ENCODE measurements at regions not wholly inside any gene's neighbourhood (a gene's known extent, or its start where the extent isn't known, plus 50 kb on each side); places are given as distances from the start of the nearest gene placed in this dataset.

GRCh38 chr7:16193631-16194030 is 227.7 kb downstream of the CRPPA start:
- H3K27ac Mint-ChIP-seq, result no peak overlapping the region
- H3K4me1 Mint-ChIP-seq, result no peaks in the 10 kb centered on the region
- no peaks in the 10 kb centered on the region for H3K9me3 Mint-ChIP-seq
- no peaks in the 10 kb centered on the region for H3K27me3 Mint-ChIP-seq
- H3K4me3 Mint-ChIP-seq, result no peak overlapping the region
- no peak for DNase-seq
- H3K36me3 Mint-ChIP-seq, result no peaks in the 10 kb centered on the region

GRCh38 chr7:16189026-16189715 is 232.2 kb downstream of the CRPPA start:
- H3K4me1 Mint-ChIP-seq, result no peaks in the 10 kb centered on the region
- no peaks in the 10 kb centered on the region for H3K36me3 Mint-ChIP-seq
- no peak overlapping the region for H3K4me3 Mint-ChIP-seq
- peaks cover 3% of the 10 kb centered on the region for H3K9me3 Mint-ChIP-seq
- H3K27ac Mint-ChIP-seq, result no peak overlapping the region
- DNase-seq, result no peak
- no peaks in the 10 kb centered on the region for H3K27me3 Mint-ChIP-seq

GRCh38 chr7:16187131-16187530 is 234.2 kb downstream of the CRPPA start:
- H3K9me3 Mint-ChIP-seq, result peaks cover 3% of the 10 kb centered on the region
- DNase-seq, result no peak
- no peak overlapping the region for H3K4me3 Mint-ChIP-seq
- no peak overlapping the region for H3K27ac Mint-ChIP-seq
- H3K36me3 Mint-ChIP-seq, result no peaks in the 10 kb centered on the region
- H3K4me1 Mint-ChIP-seq, result no peaks in the 10 kb centered on the region
- H3K27me3 Mint-ChIP-seq, result no peaks in the 10 kb centered on the region

- H3K27me3 Mint-ChIP-seq, result no peaks in the 10 kb centered on the region
- no peak overlapping the region for H3K27ac Mint-ChIP-seq
- no peaks in the 10 kb centered on the region for H3K9me3 Mint-ChIP-seq
- no peaks in the 10 kb centered on the region for H3K4me1 Mint-ChIP-seq
- H3K4me3 Mint-ChIP-seq, result no peak overlapping the region
- no peaks in the 10 kb centered on the region for H3K36me3 Mint-ChIP-seq
- no peak for DNase-seq
Observed at GRCh38 chr7:16178585-16178984, 242.8 kb downstream of the CRPPA start.

GRCh38 chr7:16178092-16178491 is 243.2 kb downstream of the CRPPA start:
- Mint-ChIP-seq H3K9me3 (no peaks in the 10 kb centered on the region), H3K27ac (no peak overlapping the region), H3K27me3 (no peaks in the 10 kb centered on the region), H3K36me3 (no peaks in the 10 kb centered on the region), H3K4me3 (no peak overlapping the region), H3K4me1 (no peaks in the 10 kb centered on the region)
- DNase-seq, result no peak

- Mint-ChIP-seq H3K27me3 (no peaks in the 10 kb centered on the region), H3K27ac (no peak overlapping the region), H3K4me3 (no peak overlapping the region), H3K36me3 (no peaks in the 10 kb centered on the region), H3K4me1 (no peaks in the 10 kb centered on the region), H3K9me3 (no peaks in the 10 kb centered on the region)
- no peak for DNase-seq
Observed at GRCh38 chr7:16174253-16174652, 247.1 kb downstream of the CRPPA start.

- Mint-ChIP-seq H3K27ac (no peak overlapping the region), H3K4me1 (no peaks in the 10 kb centered on the region), H3K9me3 (no peaks in the 10 kb centered on the region), H3K36me3 (no peaks in the 10 kb centered on the region), H3K27me3 (no peaks in the 10 kb centered on the region), H3K4me3 (no peak overlapping the region)
- no peak for DNase-seq
Observed at GRCh38 chr7:16172366-16172765, 249.0 kb downstream of the CRPPA start.

GRCh38 chr7:16171928-16172327 is 249.4 kb downstream of the CRPPA start:
- no peaks in the 10 kb centered on the region for H3K9me3 Mint-ChIP-seq

GRCh38 chr7:16170671-16171070 is 250.7 kb downstream of the CRPPA start:
- no peak for DNase-seq
- H3K4me3 Mint-ChIP-seq, result no peak overlapping the region
- no peaks in the 10 kb centered on the region for H3K36me3 Mint-ChIP-seq
- no peak overlapping the region for H3K27ac Mint-ChIP-seq
- no peaks in the 10 kb centered on the region for H3K9me3 Mint-ChIP-seq
- no peaks in the 10 kb centered on the region for H3K4me1 Mint-ChIP-seq
- H3K27me3 Mint-ChIP-seq, result no peaks in the 10 kb centered on the region

More at GRCh38 chr7:16171928-16172327, 249.4 kb downstream of the CRPPA start:
- no peak for DNase-seq
- no peaks in the 10 kb centered on the region for H3K4me1 Mint-ChIP-seq
- no peak overlapping the region for H3K27ac Mint-ChIP-seq
- H3K4me3 Mint-ChIP-seq, result no peak overlapping the region
- no peaks in the 10 kb centered on the region for H3K27me3 Mint-ChIP-seq
- H3K36me3 Mint-ChIP-seq, result no peaks in the 10 kb centered on the region

GRCh38 chr7:16169537-16169936 is 251.8 kb downstream of the CRPPA start:
- H3K9me3 Mint-ChIP-seq, result no peaks in the 10 kb centered on the region
- no peaks in the 10 kb centered on the region for H3K36me3 Mint-ChIP-seq
- H3K4me1 Mint-ChIP-seq, result no peaks in the 10 kb centered on the region
- no peak overlapping the region for H3K4me3 Mint-ChIP-seq
- H3K27me3 Mint-ChIP-seq, result no peaks in the 10 kb centered on the region
- DNase-seq, result no peak
- H3K27ac Mint-ChIP-seq, result no peak overlapping the region

- DNase-seq, result no peak
- peaks cover 3% of the 10 kb centered on the region for H3K9me3 Mint-ChIP-seq
- H3K4me1 Mint-ChIP-seq, result no peaks in the 10 kb centered on the region
- H3K36me3 Mint-ChIP-seq, result no peaks in the 10 kb centered on the region
- H3K4me3 Mint-ChIP-seq, result no peak overlapping the region
- H3K27me3 Mint-ChIP-seq, result no peaks in the 10 kb centered on the region
- H3K27ac Mint-ChIP-seq, result no peak overlapping the region
Observed at GRCh38 chr7:16167526-16167925, 253.8 kb downstream of the CRPPA start.

- H3K4me1 Mint-ChIP-seq, result no peaks in the 10 kb centered on the region
- DNase-seq, result no peak
- H3K36me3 Mint-ChIP-seq, result no peaks in the 10 kb centered on the region
- H3K4me3 Mint-ChIP-seq, result no peak overlapping the region
- H3K27ac Mint-ChIP-seq, result no peak overlapping the region
- H3K27me3 Mint-ChIP-seq, result no peaks in the 10 kb centered on the region
- peaks cover 30% of the 10 kb centered on the region for H3K9me3 Mint-ChIP-seq
Observed at GRCh38 chr7:16144361-16144760, 277.0 kb downstream of the CRPPA start.

GRCh38 chr7:16137944-16138343 is 283.4 kb downstream of the CRPPA start:
- no peak overlapping the region for H3K27ac Mint-ChIP-seq
- no peaks in the 10 kb centered on the region for H3K9me3 Mint-ChIP-seq
- DNase-seq, result no peak
- H3K36me3 Mint-ChIP-seq, result no peaks in the 10 kb centered on the region
- no peaks in the 10 kb centered on the region for H3K4me1 Mint-ChIP-seq
- H3K27me3 Mint-ChIP-seq, result no peaks in the 10 kb centered on the region
- H3K4me3 Mint-ChIP-seq, result no peak overlapping the region

GRCh38 chr7:16136896-16137295 is 284.4 kb downstream of the CRPPA start:
- Mint-ChIP-seq H3K4me3 (no peak overlapping the region), H3K27ac (no peak overlapping the region), H3K9me3 (no peaks in the 10 kb centered on the region), H3K27me3 (no peaks in the 10 kb centered on the region), H3K4me1 (no peaks in the 10 kb centered on the region), H3K36me3 (no peaks in the 10 kb centered on the region)
- DNase-seq, result no peak

GRCh38 chr7:16135658-16136057 is 285.7 kb downstream of the CRPPA start:
- Mint-ChIP-seq H3K27ac (no peak overlapping the region), H3K9me3 (no peaks in the 10 kb centered on the region), H3K36me3 (no peaks in the 10 kb centered on the region), H3K27me3 (no peaks in the 10 kb centered on the region), H3K4me3 (no peak overlapping the region), H3K4me1 (no peaks in the 10 kb centered on the region)
- DNase-seq, result no peak

All from activated naive CD8-positive, alpha-beta T cell treated with anti-CD3 and anti-CD28 coated beads for 36 hours (primary cell).